GM19463 (cell line): ENCODE measurements at regions not wholly inside any gene's neighbourhood (a gene's known extent, or its start where the extent isn't known, plus 50 kb on each side); places are given as distances from the start of the nearest gene placed in this dataset.
"Not testable (repeated sequence)": the region's sequence is repeated elsewhere in the genome, so short reads cannot be mapped to it uniquely, and the experiment has no call there.

Experiments
- ATAC-seq: cut with Tn5 transposase; IDR thresholded peaks from one replicate; pipeline ENCODE4 v1.9.1; 2021; ENCODE audit warnings: mild to moderate bottlenecking, moderate library complexity; ENCODE audit not compliant: unreplicated experiment

DNA sequence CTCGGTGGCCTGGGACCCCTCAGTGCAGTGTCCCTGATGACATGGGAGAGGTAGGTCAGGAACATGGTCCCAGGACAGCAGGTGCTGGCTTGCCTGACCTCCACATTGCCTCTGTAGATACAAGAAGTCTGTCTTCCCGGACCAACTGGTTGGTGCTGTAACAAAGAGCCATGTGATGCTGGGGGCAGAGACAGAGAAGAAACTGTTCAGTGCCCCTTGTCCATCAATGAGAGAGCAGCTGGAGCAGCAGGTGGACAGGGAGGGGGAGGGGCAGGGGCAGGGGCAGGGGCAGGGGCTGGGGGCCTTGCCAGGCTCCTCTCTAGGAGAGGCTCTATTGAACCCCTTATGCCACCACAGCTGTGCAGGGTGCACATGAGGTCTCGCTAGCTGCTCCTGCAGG is 191.8 kb downstream of the KLRB1 start:
- not testable (repeated sequence) for ATAC-seq

DNA sequence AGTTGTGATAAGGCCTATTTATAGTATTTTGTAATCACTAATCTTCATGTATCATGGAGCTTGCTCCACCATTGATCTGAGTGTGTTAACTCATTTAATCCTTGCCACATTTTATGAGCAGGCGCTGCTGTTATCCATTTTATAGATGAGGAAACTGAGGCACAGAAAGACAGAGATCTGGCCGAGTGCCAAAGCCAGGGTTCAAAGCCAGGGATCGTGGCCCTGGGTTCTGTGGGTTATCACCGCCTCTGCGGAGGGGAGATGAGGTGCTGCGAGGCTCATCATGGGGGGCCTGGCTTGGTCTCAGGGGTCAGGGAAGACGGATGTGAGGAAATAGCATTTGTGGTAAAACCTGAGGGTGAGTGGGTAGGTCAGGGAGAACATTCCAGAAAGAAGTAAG is 193.9 kb downstream of the KLRB1 start:
- ATAC-seq: not testable (repeated sequence)

DNA sequence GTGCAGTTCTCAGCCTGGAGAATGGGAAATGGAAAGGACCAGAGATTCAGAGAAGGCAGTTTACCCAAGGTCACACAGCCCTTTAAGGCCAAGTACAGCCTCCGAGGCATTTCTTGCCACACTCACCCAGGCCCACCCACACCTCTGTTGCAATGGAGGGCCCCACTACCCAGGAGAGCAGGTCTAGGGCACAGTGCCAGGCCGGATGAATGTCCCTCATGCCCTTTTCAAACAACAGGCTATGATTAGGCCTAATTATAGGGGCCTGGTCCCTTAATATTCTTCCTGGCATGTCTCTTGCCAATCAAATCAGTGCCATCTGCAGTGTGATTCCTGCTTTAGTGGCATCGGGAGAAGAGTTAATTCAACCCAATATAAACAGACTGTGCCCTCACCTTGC is 195.3 kb downstream of the KLRB1 start:
- ATAC-seq: not testable (repeated sequence)

DNA sequence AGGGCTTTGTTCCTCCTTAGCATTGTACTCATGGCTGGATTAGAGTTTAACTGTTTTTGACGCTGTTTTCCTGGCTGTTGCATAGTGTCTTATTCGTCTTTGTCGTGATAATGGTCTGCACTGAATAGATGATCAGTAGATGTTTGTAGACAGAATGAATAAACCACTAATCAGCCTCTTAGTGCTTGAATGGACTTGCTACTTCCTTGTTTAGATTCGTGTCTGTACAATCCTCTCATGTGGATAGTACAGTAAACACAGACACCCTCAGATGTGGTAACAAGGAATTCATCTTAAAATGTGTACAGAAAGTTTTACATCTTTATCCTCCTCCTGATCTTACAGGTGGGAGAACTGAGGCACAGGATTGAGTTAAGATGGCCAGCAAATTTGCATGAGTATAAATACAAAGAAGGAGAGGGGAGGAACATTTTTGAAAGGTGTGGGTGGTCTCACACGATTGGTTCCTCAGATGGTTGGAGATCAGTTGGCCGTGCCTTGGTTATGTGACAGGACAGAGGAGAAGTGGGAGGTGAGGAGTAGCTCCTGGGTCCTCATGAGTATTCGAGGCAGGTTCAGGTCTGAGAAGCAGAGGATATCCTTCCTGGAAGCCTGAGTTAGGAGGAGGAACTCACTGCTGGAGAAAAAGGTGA is 196.0 kb downstream of the KLRB1 start:
- ATAC-seq: not testable (repeated sequence)

DNA sequence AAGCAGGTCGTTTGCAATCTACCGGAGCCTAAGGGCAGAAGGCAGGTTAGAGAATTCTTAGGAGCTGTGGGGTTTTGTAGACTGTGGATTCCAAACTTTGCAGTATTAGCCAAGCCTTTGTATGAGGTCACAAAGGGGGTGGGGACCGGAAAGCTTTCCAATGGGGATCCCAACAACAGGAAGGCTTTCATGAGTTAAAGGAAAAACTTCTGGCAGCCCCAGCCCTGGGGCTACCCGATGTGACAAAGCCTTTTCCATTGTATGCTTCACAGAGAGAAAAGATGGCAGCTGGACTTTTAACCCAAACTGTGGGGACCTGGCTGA is 199.2 kb upstream of the PZP start:
- not testable (repeated sequence) for ATAC-seq

- no peak for ATAC-seq
Measured at GRCh38 chr12:9406564-9407424, 198.6 kb upstream of the PZP start.

DNA sequence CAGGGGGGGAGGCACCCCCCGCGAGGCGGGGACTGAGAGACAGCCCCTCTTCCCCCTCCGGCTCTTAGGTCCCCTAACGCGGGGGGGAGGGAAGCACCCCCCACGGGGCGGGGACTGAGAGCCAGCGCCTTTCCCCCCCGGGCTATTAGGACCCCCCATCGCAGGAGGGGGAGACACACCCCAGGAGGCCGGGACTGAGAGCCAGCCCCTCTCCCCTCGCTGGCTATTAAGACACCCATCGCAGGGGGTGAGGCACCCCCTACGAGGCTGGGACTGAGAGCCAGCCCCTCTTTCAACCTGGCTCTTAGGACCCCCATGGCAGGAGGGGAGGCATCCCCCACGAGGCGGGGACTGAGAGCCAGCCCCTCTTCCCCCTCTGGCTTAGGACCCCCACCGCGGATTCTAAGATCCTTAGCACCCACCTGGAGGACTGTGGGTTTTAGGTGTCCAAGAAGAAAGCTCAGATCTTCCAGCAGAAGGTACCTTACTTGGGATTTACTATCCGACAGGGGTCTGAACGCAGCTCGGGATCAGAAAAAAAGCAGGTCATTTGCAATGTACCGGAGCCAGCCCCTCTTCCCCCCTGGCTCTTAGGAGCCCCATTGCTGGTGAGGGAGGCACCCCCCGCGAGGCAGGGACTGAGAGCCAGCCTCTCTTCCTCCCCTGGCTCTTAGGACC is 197.8 kb upstream of the PZP start:
- ATAC-seq: no peak

DNA sequence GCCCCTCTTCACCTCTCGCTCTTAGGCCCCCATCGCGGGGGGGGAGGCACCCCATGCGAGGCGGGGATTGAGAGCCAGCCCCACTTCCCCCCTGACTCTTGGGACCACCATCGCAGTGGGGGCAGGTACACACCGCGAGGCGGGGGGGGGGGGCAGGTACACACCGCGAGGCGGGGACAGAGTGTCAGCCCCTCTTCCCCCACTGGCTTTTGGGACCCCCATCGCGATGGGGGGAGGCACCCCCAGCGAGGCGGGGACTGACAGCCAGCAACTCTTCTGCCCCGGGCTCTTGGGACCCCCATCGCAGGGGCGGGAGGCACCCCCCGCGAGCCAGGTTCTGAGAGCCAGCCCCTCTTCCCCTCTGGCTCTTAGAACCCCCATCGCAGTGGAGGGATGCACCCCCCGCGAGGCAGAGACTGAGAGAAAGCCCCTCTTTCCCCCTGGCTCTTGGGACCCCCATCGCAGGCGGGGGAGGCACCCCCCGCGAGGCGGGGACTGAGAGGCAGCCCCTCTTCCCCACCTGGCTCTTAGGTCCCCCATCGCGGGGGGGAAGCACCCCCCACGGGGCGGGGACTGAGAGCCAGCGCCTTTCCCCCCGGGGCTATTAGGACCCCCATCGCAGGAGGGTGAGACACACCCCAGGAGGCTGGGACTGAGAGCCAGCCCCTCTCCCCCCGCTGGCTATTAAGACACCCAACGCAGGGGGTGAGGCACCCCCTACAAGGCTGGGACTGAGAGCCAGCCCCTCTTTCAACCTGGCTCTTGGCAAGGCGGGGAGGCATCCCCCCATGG is 196.5 kb upstream of the PZP start:
- ATAC-seq: no peak

- ATAC-seq: no peak
Measured at GRCh38 chr12:9404031-9404430, 195.8 kb upstream of the PZP start.

DNA sequence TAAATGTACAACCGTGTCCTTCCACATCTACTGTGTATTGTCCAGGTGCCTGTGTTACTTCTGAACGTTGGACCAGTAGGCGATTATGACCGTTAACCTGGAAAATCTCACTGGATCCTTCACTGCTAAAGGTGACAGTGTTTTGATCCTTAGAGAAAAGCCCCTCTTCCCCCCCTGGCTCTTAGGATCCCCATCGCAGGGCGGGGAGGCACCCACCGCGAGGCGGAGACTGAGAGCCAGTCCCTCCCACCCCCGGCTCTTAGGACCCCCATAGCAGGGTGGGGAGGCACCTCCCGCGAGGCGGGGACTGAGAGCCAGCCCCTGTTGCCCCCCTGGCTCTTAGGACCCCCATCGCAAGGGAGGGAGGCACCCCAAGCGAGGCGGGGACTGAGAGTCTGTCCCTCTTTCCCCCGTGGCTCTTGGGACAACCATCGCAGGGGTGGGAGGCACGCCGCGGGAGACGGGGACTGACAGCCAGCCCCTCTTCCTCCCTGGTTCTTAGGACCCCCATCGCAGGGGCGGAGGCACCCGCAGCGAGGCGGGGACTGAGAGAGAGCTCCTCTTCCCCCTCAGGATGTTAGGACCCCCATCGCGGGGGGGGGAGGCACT is 194.3 kb upstream of the PZP start:
- ATAC-seq: not testable (repeated sequence)

GRCh38 chr12:9396367-9396766 is 188.2 kb upstream of the PZP start:
- not testable (repeated sequence) for ATAC-seq

DNA sequence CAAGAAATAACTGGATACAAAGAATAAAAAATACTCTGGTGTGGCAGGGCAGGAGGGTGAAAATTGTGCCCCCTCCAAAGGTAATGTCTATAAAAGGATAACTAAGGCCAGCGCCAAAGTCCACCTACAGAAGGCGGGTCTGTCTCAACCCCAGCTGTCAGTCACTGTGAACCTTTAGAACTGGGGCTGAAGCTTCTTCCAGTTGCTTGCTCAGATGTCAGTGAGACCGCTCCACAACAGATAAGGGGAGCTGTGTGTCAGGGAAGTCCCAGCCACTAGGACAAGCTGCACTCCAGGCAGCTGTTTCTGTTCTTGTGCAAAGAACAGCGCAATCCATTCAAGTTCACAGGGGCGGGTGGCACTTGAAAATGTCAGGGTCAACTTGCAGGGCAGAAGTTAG is 187.0 kb upstream of the PZP start:
- not testable (repeated sequence) for ATAC-seq

DNA sequence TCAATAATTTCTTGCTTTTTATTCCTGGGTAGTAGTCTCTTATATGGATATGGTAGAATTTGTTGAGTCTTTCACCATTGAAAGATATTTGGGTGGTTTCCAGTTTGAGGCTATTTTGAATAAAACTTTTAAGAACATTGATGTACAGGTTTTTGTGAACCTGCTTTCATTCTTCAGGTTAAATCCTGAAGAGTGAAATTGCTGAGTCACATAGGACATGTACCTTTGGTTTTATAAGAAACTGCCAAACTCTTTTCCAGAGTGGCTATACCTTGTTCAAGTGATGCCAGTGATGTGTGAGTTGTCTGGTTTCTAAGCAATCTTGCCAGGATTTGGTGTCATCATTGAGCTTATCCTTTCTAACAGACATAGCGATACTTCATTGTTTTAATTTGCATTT is 184.6 kb upstream of the PZP start:
- no peak for ATAC-seq

- no peak for ATAC-seq
Measured at GRCh38 chr12:9391815-9392214, 183.6 kb upstream of the PZP start.

GRCh38 chr12:9390761-9391160 is 182.6 kb upstream of the PZP start:
- no peak for ATAC-seq

- ATAC-seq: no peak
Measured at GRCh38 chr12:9389796-9390195, 181.6 kb upstream of the PZP start.

GRCh38 chr12:9388379-9388778 is 180.2 kb upstream of the PZP start:
- no peak for ATAC-seq

DNA sequence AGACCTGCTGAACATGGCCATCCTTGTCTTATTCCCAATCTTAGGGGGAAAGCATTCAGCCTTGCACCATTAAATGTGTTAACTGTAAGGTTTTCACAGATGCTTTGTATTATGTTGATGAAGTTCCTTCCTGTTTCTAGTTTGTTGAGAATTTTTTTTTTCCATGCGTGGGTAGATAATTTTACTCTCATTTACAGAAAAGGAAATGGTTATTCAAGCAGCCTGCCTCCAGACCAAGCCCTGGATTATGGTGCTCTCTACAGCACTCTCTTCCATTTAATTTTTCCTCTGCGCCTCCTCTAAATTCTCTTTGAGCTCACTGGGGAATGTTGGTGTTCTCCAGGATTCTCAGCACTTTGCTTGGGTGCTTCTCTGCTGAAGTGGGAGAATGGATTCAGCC is 179.3 kb upstream of the PZP start:
- no peak for ATAC-seq

DNA sequence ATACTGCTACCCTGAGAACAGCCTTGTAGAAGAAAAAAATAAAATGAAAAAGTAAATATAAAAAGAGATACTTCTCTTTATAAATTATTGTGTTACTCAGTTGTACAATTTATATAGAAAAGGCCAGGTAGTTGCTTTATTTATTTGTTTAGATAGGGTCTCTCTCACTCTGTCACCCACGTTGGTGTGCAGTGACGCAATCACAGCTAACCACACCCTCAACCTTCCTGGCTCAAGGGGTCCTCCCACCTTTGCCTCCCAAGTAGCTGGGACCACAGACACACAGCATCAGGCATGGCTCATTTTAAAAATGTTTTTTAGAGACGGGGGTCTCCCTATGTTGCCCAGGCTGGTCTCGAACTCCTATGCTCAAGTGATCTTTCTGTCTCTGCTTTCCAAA is 175.4 kb upstream of the PZP start:
- ATAC-seq: no peak

GRCh38 chr12:9381619-9382018 is 173.4 kb upstream of the PZP start:
- no peak for ATAC-seq

DNA sequence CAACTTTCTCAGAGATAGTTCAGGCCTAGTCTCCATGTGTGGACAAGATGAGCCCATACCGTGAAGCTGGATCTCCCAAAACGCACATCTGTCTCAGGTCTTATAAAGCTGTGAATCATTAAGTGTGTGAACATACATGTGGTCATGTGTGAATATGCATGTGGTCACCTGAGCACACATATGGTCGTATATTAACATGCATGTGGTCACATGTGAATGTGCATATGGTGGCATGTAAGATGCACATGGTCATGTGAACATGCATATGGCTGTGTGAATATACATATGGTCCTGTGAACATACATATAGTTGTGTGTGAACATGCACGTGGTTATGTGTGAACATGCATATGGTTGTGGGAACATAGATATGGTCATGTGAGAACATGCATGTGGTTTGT is 172.5 kb upstream of the PZP start:
- ATAC-seq: no peak
